ENCODE measurements at regions not wholly inside any gene's neighbourhood (a gene's known extent, or its start where the extent isn't known, plus 50 kb on each side); places are given as distances from the start of the nearest gene placed in this dataset.

- Histone ChIP-seq H3K9ac (ENCODE audit: low read depth, low read length) (no peak overlapping the region), H2BK15ac (ENCODE audit: low read depth, low read length) (no peak overlapping the region), H3K27ac (ENCODE audit: insufficient read depth, low read length) (no peak overlapping the region), H3K9me1 (ENCODE audit: insufficient read depth, low read length) (no peaks in the 10 kb centered on the region), H3K27me3 (ENCODE audit: control insufficient read depth, insufficient read depth, low read length) (no peaks in the 10 kb centered on the region), H3K4me3 (ENCODE audit: insufficient read depth, low read depth, low read length) (no peak overlapping the region), H2BK120ac (ENCODE audit: low read depth, low read length) (no peak overlapping the region), H3K36me3 (ENCODE audit: control insufficient read depth, insufficient read depth, low read length) (no peaks in the 10 kb centered on the region), H3K56ac (ENCODE audit: extremely low read depth, insufficient read depth, low read length) (no peak overlapping the region), H3K14ac (replicated peaks; ENCODE audit: low read depth, low read length) (no peak overlapping the region), H4K20me1 (ENCODE audit: insufficient read depth, low read length) (no peaks in the 10 kb centered on the region), H2AK5ac (ENCODE audit: low read depth, low read length) (no peak overlapping the region), H2AK9ac (replicated peaks; ENCODE audit: low read depth, low read length, poor library complexity) (no peak overlapping the region), H2BK20ac (ENCODE audit: low read depth, low read length) (no peak overlapping the region), H3K4me1 (ENCODE audit: control insufficient read depth, insufficient read depth, low read length) (no peaks in the 10 kb centered on the region), H4K91ac (ENCODE audit: insufficient read depth, low read depth, low read length) (no peak overlapping the region), H2BK5ac (ENCODE audit: low read depth, low read length, poor library complexity, severe bottlenecking) (no peak overlapping the region), H4K5ac (ENCODE audit: low read depth, low read length) (no peak overlapping the region), H3K9me3 (ENCODE audit: control insufficient read depth, insufficient read depth, low read length) (peaks cover 2% of the 10 kb centered on the region; the same call in 1 of the 2 replicates), H3K18ac (ENCODE audit: low read depth, low read length) (no peak overlapping the region), H4K8ac (ENCODE audit: low read depth in 2 of 2, low read length in 2 of 2) (no peak overlapping the region), H3K4ac (ENCODE audit: low read depth, low read length) (no peak overlapping the region), H3K79me1 (ENCODE audit: low read depth in 1 of 2, low read length in 2 of 2) (no peaks in the 10 kb centered on the region), H2AFZ (replicated peaks; ENCODE audit: low read length, poor library complexity) (no peak overlapping the region), H3K4me2 (ENCODE audit: low read depth, low read length) (no peak overlapping the region), H3K23ac (ENCODE audit: low read depth, low read length) (no peak overlapping the region)
- in situ Hi-C loops (cut with MboI; ENCODE audit: low sequenced_read_pairs) (no loop called here), intact Hi-C loops (cut with micrococcal nuclease) (no loop called here), dilution Hi-C loops (cut with HindIII; ENCODE audit: low sequenced_read_pairs, unreplicated experiment) (no loop called here)
- ATAC-seq (ENCODE audit: low read depth) (no peak), DNase-seq (no peak)
- ChIA-PET POLR2A (ENCODE audit: unreplicated experiment) (no interaction called here), CTCF (no interaction called here)
- no CpG with 5 or more reads among the region's 3 CpGs for WGBS, 2 experiments (ENCODE audit: extremely low coverage in 2 of 2, insufficient read length in 1 of 2)
- TF ChIP-seq MAZ (IDR thresholded peaks at IDR 0.05; ENCODE audit: borderline replicate concordance, low read depth, low read length) (no peak), POLR2A (IDR thresholded peaks at IDR 0.05; ENCODE audit: low read depth, low read length) (no peak), NFE2L2 (IDR thresholded peaks at IDR 0.05; ENCODE audit: low read depth, low read length) (no peak), SMC3 (IDR thresholded peaks at IDR 0.05; ENCODE audit: low read depth, low read length) (no peak), RAD21 (IDR thresholded peaks at IDR 0.05; ENCODE audit: low read length) (no peak), CEBPB (IDR thresholded peaks at IDR 0.05; ENCODE audit: low read depth, low read length) (no peak), FOS (IDR thresholded peaks at IDR 0.05; ENCODE audit: low read depth, low read length) (no peak), RFX5 (IDR thresholded peaks at IDR 0.05; ENCODE audit: low read depth, low read length) (no peak), MXI1 (IDR thresholded peaks at IDR 0.05; ENCODE audit: borderline replicate concordance, low read depth, low read length) (no peak), MAFK (IDR thresholded peaks at IDR 0.05; ENCODE audit: low read depth, low read length) (no peak)
- TF ChIP-seq, protein P1, sequence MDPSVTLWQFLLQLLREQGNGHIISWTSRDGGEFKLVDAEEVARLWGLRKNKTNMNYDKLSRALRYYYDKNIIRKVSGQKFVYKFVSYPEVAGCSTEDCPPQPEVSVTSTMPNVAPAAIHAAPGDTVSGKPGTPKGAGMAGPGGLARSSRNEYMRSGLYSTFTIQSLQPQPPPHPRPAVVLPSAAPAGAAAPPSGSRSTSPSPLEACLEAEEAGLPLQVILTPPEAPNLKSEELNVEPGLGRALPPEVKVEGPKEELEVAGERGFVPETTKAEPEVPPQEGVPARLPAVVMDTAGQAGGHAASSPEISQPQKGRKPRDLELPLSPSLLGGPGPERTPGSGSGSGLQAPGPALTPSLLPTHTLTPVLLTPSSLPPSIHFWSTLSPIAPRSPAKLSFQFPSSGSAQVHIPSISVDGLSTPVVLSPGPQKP (IDR thresholded peaks at IDR 0.05; ENCODE audit: borderline replicate concordance, low read depth, low read length) = no peak
- TF ChIP-seq, protein P2, sequence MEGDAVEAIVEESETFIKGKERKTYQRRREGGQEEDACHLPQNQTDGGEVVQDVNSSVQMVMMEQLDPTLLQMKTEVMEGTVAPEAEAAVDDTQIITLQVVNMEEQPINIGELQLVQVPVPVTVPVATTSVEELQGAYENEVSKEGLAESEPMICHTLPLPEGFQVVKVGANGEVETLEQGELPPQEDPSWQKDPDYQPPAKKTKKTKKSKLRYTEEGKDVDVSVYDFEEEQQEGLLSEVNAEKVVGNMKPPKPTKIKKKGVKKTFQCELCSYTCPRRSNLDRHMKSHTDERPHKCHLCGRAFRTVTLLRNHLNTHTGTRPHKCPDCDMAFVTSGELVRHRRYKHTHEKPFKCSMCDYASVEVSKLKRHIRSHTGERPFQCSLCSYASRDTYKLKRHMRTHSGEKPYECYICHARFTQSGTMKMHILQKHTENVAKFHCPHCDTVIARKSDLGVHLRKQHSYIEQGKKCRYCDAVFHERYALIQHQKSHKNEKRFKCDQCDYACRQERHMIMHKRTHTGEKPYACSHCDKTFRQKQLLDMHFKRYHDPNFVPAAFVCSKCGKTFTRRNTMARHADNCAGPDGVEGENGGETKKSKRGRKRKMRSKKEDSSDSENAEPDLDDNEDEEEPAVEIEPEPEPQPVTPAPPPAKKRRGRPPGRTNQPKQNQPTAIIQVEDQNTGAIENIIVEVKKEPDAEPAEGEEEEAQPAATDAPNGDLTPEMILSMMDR (conservative IDR thresholded peaks at IDR 0.05; ENCODE audit: low read depth, low read length) = no peak
- BruUV-seq (replicated peaks) = no TSS peak
These were observed 310.5 kb downstream of the CDH9 start for GRCh38 chr5:26727916-26728315.

Data from IMR-90 (cell line).